GM10266 (cell line): ENCODE measurements at regions not wholly inside any gene's neighbourhood (a gene's known extent, or its start where the extent isn't known, plus 50 kb on each side); places are given as distances from the start of the nearest gene placed in this dataset.

Experiments used
- DNase-seq: peaks from one replicate; pipeline ENCODE4 v3.0.0; 2012; ENCODE audit errors: extremely low spot score
- TF ChIP-seq, protein P1 (sequence below): IDR thresholded peaks from 2 replicates; pipeline ENCODE4 v1.5.1; 2012; ENCODE audit warnings: mild to moderate bottlenecking, low read depth; ENCODE audit not compliant: control insufficient read depth, insufficient read depth; ENCODE audit errors: missing control alignments

DNA sequence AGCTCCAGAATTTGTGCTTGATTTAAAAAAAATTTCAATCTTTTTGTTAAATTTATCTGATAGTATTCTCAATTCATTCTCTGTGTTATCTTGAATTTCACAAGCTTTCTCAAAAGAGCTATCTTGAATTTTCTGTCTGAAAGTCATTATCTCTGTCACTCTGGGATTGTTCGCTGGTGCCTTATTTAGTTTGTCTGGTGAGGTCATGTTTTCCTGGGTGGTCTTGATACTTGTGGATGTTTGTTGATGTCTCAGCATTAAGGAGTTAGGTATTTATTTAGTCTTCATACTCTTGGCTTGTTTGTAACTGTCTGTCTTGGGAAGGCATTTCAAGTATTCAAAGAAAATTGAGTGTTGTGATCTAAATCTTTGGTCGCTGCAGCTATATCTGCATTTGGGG is 106.3 kb downstream of the TNFSF13B start:
- DNase-seq: no peak
- TF ChIP-seq, protein P1, sequence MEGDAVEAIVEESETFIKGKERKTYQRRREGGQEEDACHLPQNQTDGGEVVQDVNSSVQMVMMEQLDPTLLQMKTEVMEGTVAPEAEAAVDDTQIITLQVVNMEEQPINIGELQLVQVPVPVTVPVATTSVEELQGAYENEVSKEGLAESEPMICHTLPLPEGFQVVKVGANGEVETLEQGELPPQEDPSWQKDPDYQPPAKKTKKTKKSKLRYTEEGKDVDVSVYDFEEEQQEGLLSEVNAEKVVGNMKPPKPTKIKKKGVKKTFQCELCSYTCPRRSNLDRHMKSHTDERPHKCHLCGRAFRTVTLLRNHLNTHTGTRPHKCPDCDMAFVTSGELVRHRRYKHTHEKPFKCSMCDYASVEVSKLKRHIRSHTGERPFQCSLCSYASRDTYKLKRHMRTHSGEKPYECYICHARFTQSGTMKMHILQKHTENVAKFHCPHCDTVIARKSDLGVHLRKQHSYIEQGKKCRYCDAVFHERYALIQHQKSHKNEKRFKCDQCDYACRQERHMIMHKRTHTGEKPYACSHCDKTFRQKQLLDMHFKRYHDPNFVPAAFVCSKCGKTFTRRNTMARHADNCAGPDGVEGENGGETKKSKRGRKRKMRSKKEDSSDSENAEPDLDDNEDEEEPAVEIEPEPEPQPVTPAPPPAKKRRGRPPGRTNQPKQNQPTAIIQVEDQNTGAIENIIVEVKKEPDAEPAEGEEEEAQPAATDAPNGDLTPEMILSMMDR: no peak

DNA sequence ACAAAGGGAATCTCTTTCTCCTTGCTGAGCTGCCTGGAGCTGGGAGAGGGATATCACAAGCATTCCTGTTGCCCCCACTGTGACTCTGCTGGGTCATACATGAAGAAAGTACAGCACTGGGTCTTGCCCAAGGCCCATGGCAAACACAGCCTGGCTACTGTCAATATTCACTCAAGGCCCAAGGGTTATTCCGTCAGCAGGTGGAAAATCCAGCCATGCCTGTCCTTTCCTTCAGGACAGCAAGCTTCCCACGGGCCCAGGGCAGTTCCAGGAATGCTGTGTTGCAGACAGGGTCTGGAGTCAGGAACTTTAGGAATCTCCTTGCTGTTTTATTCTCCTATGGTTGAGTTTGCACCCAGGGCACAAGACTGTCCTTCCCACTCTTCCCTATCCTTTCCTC is 106.8 kb downstream of the TNFSF13B start:
- TF ChIP-seq, protein P1: no peak
- no peak for DNase-seq

DNA sequence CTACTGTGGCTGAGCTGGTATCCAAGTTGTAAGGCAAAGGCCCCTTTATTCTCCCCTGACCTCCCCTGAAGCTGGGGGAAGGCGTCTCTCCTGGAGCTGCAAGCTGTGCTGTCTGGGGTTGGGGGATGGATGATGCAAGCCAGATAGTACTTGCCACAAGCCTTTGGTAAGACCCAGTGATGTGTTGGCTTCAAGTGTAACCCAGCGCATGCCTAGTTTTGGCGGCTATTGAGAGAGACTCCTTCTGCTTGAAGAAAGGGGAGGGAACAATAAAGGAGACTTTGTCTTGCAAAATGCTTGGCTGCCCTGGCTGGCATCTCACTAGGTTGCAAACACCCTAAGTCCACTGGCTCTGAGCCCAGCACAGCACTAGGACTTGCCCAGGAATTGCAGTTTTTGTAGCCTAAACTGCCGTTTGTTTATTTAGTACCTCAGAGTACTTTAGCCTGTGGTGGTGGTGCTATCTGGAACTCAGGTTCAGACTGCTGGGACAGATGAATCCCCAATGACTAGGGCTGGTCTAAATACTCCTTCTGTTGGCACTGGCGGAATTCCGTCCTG is 108.2 kb downstream of the TNFSF13B start:
- DNase-seq: no peak
- TF ChIP-seq, protein P1: no peak

GRCh38 chr13:108383667-108384066 is 114.1 kb downstream of the TNFSF13B start:
- TF ChIP-seq, protein P1: no peak
- no peak for DNase-seq

GRCh38 chr13:108387156-108387555 is 117.6 kb downstream of the TNFSF13B start:
- TF ChIP-seq, protein P1: no peak
- no peak for DNase-seq

DNA sequence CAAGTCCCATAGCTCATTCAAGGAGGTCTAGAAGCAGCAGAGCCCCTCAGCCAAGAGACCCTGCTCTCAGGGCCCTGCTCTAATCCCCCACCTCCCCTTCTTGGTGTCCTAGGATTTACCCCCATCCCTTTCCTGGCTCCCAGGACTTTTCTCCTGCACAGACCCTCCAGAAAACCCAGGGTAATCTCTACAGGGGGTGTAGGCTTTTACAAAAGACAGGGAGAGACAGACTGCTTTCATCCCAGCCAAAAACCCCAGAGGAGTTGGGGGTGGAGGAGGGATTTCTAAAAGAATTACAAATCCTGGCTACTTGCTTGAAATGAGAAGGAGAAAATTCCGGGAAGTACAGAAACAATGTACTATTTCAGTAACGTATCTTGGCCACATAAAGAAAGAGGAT is 133.3 kb downstream of the TNFSF13B start:
- DNase-seq: no peak
- TF ChIP-seq, protein P1: no peak

DNA sequence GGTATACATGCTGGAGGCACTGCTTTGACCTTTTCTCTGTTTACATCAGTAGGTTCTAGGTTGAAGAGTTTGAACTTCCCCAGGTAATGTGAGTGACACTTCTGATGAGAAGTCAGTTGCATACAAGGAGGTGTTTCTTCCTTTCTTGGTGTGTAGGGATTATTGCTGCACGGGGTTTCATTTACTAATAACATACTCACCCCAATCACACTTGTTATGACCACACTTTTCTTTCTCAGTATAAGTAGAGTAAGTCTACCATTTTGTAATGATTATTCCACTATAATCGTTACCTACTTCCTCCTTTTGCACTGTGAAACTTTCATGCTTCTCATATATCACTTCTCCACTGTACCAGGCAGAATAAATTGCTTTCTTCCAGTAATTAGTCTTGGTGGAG is 138.0 kb downstream of the TNFSF13B start:
- TF ChIP-seq, protein P1: no peak
- DNase-seq: no peak
